ENCODE measurements at regions not wholly inside any gene's neighbourhood (a gene's known extent, or its start where the extent isn't known, plus 50 kb on each side); places are given as distances from the start of the nearest gene placed in this dataset.

GRCh38 chr10:113252650-113253618, 299.9 kb upstream of the HABP2 start:
- DNase-seq (ENCODE audit: low read depth in 2 of 2, low spot score in 1 of 2) = no peak

GRCh38 chr10:113259576-113260226, 293.2 kb upstream of the HABP2 start:
- DNase-seq (ENCODE audit: low read depth in 2 of 2, low spot score in 1 of 2) = no peak

- DNase-seq (ENCODE audit: low read depth in 2 of 2, low spot score in 1 of 2) = no peak
Observed at GRCh38 chr10:113261161-113261560, 291.7 kb upstream of the HABP2 start.

GRCh38 chr10:113261611-113262091, 291.2 kb upstream of the HABP2 start:
- no peak for DNase-seq (ENCODE audit: low read depth in 2 of 2, low spot score in 1 of 2)

- no peak for DNase-seq (ENCODE audit: low read depth in 2 of 2, low spot score in 1 of 2)
Observed at GRCh38 chr10:113263056-113263455, 289.8 kb upstream of the HABP2 start.

- no peak for DNase-seq (ENCODE audit: low read depth in 2 of 2, low spot score in 1 of 2)
Observed at GRCh38 chr10:113264333-113265131, 288.3 kb upstream of the HABP2 start.

- no peak for DNase-seq (ENCODE audit: low read depth in 2 of 2, low spot score in 1 of 2)
Observed at GRCh38 chr10:113266147-113266546, 286.7 kb upstream of the HABP2 start.

GRCh38 chr10:113267619-113268562, 285.0 kb upstream of the HABP2 start:
- DNase-seq (ENCODE audit: low read depth in 2 of 2, low spot score in 1 of 2) = no peak

- DNase-seq (ENCODE audit: low read depth in 2 of 2, low spot score in 1 of 2) = no peak
Observed at GRCh38 chr10:113269333-113269732, 283.5 kb upstream of the HABP2 start.

- DNase-seq (ENCODE audit: low read depth in 2 of 2, low spot score in 1 of 2) = no peak
Observed at GRCh38 chr10:113272511-113272910, 280.3 kb upstream of the HABP2 start.

GRCh38 chr10:113273181-113274163, 279.4 kb upstream of the HABP2 start:
- DNase-seq (ENCODE audit: low read depth in 2 of 2, low spot score in 1 of 2) = no peak

- no peak for DNase-seq (ENCODE audit: low read depth in 2 of 2, low spot score in 1 of 2)
Observed at GRCh38 chr10:113274176-113274829, 278.6 kb upstream of the HABP2 start.

GRCh38 chr10:113278221-113278620, 274.6 kb upstream of the HABP2 start:
- DNase-seq (ENCODE audit: low read depth in 2 of 2, low spot score in 1 of 2) = no peak

GRCh38 chr10:113278664-113279063, 274.2 kb upstream of the HABP2 start:
- DNase-seq (ENCODE audit: low read depth in 2 of 2, low spot score in 1 of 2) = no peak

- no peak for DNase-seq (ENCODE audit: low read depth in 2 of 2, low spot score in 1 of 2)
Observed at GRCh38 chr10:113279262-113279661, 273.6 kb upstream of the HABP2 start.

- no peak for DNase-seq (ENCODE audit: low read depth in 2 of 2, low spot score in 1 of 2)
Observed at GRCh38 chr10:113282564-113282963, 270.3 kb upstream of the HABP2 start.

- no peak for DNase-seq (ENCODE audit: low read depth in 2 of 2, low spot score in 1 of 2)
Observed at GRCh38 chr10:113283189-113283588, 269.7 kb upstream of the HABP2 start.

GRCh38 chr10:113284635-113285034, 268.2 kb upstream of the HABP2 start:
- no peak for DNase-seq (ENCODE audit: low read depth in 2 of 2, low spot score in 1 of 2)

GRCh38 chr10:113285305-113285704, 267.5 kb upstream of the HABP2 start:
- DNase-seq (ENCODE audit: low read depth in 2 of 2, low spot score in 1 of 2) = no peak
